Common myeloid progenitor, CD34-positive (primary cell): ENCODE measurements at regions not wholly inside any gene's neighbourhood (a gene's known extent, or its start where the extent isn't known, plus 50 kb on each side); places are given as distances from the start of the nearest gene placed in this dataset.

Source experiments
- CTCF ChIA-PET: fragments of 350-600 bp; sonication (Branson Sonifier 250); formaldehyde crosslinking; loops from one replicate; lab custom pipeline; 2021; ENCODE audit warnings: antibody characterized with exemption; lab: Charles Lee
- POLR2A ChIA-PET: fragments of 350-600 bp; sonication (Branson Sonifier 250); formaldehyde crosslinking; loops from one replicate; lab custom pipeline; 2021; ENCODE audit warnings: antibody characterized with exemption; lab: Charles Lee
- DNase-seq, 3 donors: peaks; one replicate each; pipeline versions ENCODE4 v3.0.0 to v3.0.0-alpha.2; 2013
- H3K27ac ChIP-seq, 2 experiments: 1 replicate in 1 of 2; 2 replicates in 1 of 2; pipeline ENCODE4 v1.7.0; 2013; ENCODE audit warnings: inconsistent platforms in 2 of 2, low read length in 2 of 2, mild to moderate bottlenecking in 2 of 2, low read depth in 1 of 2, moderate library complexity in 1 of 2; ENCODE audit not compliant: severe bottlenecking in 2 of 2, insufficient read depth in 1 of 2, poor library complexity in 1 of 2
- H3K27me3 ChIP-seq, 5 experiments: replicated peaks in 2 of 5; 1 replicate in 3 of 5; 2 replicates in 2 of 5; pipeline versions ENCODE4 v1.6.1 to v1.7.0; 2013; ENCODE audit warnings: low read length in 4 of 5, mild to moderate bottlenecking in 2 of 5, moderate library complexity in 2 of 5, inconsistent platforms in 1 of 5; ENCODE audit not compliant: insufficient read depth in 5 of 5, control insufficient read depth in 4 of 5
- H3K36me3 ChIP-seq, 4 experiments: 1 replicate in 2 of 4; 2 replicates in 2 of 4; pipeline versions ENCODE4 v1.6.1 to v1.7.0; 2013; ENCODE audit warnings: low read length in 3 of 4, control low read depth in 1 of 4, mild to moderate bottlenecking in 1 of 4; ENCODE audit not compliant: control insufficient read depth in 4 of 4, insufficient read depth in 4 of 4
- H3K4me1 ChIP-seq, 4 experiments: 1 replicate in 3 of 4; 2 replicates in 1 of 4; pipeline versions ENCODE4 v1.6.1 to v1.7.1; 2013; ENCODE audit warnings: low read length in 3 of 4, mild to moderate bottlenecking in 3 of 4, control low read depth in 1 of 4, inconsistent platforms in 1 of 4, moderate library complexity in 1 of 4; ENCODE audit not compliant: control insufficient read depth in 4 of 4, insufficient read depth in 4 of 4; ENCODE audit errors: control extremely low read depth in 1 of 4
- H3K4me3 ChIP-seq, 7 experiments: 1 replicate in 4 of 7; 2 replicates in 3 of 7; pipeline versions ENCODE4 v1.5.1 to v1.7.0; 2013; ENCODE audit warnings: mild to moderate bottlenecking in 7 of 7, low read length in 6 of 7, moderate library complexity in 6 of 7, inconsistent platforms in 2 of 7, low read depth in 2 of 7, control low read depth in 1 of 7; ENCODE audit not compliant: insufficient read depth in 4 of 7, control insufficient read depth in 1 of 7; ENCODE audit errors: extremely low read depth in 1 of 7
- H3K9me3 ChIP-seq, 5 experiments: 1 replicate in 4 of 5; 2 replicates in 1 of 5; pipeline versions ENCODE4 v1.6.1 to v1.7.1; 2013; ENCODE audit warnings: low read length in 4 of 5, mild to moderate bottlenecking in 2 of 5, inconsistent platforms in 1 of 5, low read depth in 1 of 5, moderate library complexity in 1 of 5; ENCODE audit not compliant: control insufficient read depth in 4 of 5, insufficient read depth in 2 of 5; ENCODE audit errors: control extremely low read depth in 1 of 5
- WGBS: methylation state at CpG from one replicate; pipeline ENCODE4 v1.1.5; 2013; ENCODE audit not compliant: insufficient coverage; 5-methylcytosine and 5-hydroxymethylcytosine counted together

DNA sequence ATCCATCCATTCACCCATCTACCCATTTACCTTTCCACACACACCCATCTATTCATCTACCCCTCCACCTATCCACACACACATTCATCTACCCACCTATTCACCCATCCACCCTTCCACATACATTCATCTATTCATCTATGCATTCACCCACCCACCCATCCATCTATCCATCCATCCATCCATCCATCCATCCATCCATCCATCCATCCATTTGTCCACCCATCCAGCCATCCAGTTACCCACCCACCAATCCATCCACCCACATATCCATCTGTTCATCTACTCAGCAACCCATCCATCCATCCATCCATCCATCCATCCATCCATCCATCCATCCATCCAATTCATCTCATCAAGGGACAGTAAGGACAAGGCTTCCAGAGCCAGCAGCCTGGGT, 74.0 kb downstream of the INHBB start:
- H3K4me3 ChIP-seq = no peak overlapping the region
- H3K4me1 ChIP-seq = no peaks in the 10 kb centered on the region
- peaks cover 0 to 39% (median 13%) of the 10 kb centered on the region in 5 experiments for H3K27me3 ChIP-seq
- ChIA-PET POLR2A (no interaction called here), CTCF (no interaction called here)
- H3K36me3 ChIP-seq = no peaks in the 10 kb centered on the region
- no peaks in the 10 kb centered on the region for H3K9me3 ChIP-seq
- H3K27ac ChIP-seq = no peak overlapping the region
- no peak for DNase-seq

DNA sequence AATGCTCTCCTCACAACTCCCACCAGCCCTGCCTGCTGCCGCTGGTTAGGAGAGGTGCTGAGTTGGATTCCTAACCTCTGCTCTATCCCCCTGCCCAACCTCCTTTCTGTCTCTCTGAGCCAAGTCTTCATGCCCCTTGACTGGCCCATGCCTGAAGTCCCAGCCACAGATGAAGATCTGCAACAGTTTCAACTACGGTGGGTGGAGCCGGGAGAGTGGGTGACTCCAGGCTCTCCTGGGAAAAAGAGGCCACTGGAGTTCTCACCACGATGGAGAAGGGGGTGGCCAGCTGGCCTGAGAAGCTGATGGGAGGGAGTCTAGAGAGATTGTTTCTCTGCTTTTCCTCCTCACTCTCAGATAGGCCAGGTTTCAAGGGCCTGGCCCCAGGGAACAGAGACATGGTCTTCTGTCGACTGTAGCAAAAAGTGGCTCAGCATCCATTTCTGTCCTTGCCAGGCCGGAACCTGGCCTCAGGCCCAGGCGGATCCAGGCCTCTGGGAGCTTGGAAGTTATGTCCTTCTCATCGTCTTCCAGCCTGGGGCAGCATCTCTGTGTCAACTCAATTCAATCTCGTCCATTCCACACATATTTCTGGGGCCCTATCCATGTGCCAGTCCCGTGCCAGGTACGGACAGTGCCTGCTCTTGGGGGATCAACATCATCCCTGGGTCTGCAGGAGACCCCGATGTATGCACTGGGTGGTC, 75.3 kb downstream of the INHBB start:
- no peak for DNase-seq
- CTCF ChIA-PET = no interaction called here
- H3K4me3 ChIP-seq = no peak overlapping the region
- no peaks in the 10 kb centered on the region for H3K4me1 ChIP-seq
- H3K36me3 ChIP-seq = no peaks in the 10 kb centered on the region
- H3K27me3 ChIP-seq = peaks cover 0 to 46% (median 11%) of the 10 kb centered on the region in 5 experiments
- no peaks in the 10 kb centered on the region for H3K9me3 ChIP-seq
- WGBS = 90% methylated on average over 10 of the region's 12 CpGs
- POLR2A ChIA-PET = no interaction called here
- H3K27ac ChIP-seq = no peak overlapping the region

DNA sequence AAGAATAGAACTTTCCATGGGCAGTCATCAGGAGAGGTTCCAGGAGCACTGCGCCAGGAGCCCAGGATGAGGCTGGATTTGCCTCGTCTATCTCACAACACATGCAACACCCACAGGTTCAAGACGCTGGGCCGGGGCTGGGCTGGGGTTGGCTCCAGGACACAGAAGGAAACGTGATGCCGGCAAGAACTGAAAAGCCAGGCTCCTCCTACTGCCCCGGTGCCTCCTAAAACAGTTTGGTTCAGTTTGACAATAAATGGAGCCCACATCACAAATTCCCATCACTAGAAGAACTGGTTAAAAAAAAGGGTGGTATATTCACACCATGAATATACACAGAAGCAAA, 75.9 kb downstream of the INHBB start:
- DNase-seq = no peak
- WGBS = 77% methylated on average over 6 of the region's 7 CpGs
- Histone ChIP-seq H3K4me3 (no peak overlapping the region), H3K36me3 (no peaks in the 10 kb centered on the region), H3K9me3 (no peaks in the 10 kb centered on the region), H3K27me3 (peaks cover 0 to 49% (median 11%) of the 10 kb centered on the region in 5 experiments), H3K27ac (no peak overlapping the region), H3K4me1 (no peaks in the 10 kb centered on the region)
- ChIA-PET CTCF (no interaction called here), POLR2A (no interaction called here)

DNA sequence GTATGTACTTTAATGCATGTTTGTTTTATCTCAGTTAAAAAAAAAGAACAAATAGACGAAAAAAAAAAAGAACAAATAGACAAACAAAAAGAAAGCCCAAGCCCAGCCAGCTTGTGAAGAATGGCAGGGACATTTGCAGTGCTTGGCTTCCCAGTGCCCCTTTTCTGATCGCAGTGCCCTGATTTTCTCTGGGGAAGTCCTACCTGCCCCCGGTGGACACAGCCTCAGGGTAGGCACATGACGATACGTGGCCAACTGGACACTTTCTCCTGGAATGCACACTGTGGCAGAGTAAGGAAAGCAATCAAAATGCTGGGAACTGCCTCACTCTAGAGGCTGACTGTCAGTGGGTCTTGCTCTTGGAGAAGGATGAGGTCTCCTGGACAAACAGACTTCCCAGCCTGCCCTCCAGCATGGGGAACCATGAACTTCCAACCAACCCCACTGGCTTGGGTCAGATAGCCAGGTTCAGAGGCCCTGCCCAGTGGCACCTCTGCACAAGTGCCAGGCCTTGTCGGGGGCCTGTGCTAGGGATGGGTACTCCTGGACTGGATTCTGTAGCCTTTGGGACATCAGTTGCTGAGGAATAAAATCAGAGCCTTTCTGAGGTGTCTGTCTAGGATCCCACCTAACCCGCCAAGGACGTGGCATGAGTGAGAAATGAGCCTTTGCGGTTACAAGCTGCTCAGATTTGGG, 76.7 kb downstream of the INHBB start:
- DNase-seq = no peak
- peaks cover 2 to 56% (median 11%) of the 10 kb centered on the region in 5 experiments for H3K27me3 ChIP-seq
- no peaks in the 10 kb centered on the region for H3K4me1 ChIP-seq
- no peak overlapping the region for H3K27ac ChIP-seq
- H3K36me3 ChIP-seq = no peaks in the 10 kb centered on the region
- CTCF ChIA-PET = no interaction called here
- H3K9me3 ChIP-seq = no peaks in the 10 kb centered on the region
- no peak overlapping the region for H3K4me3 ChIP-seq
- 93% methylated on average over 8 of the region's 9 CpGs for WGBS
- POLR2A ChIA-PET = no interaction called here

DNA sequence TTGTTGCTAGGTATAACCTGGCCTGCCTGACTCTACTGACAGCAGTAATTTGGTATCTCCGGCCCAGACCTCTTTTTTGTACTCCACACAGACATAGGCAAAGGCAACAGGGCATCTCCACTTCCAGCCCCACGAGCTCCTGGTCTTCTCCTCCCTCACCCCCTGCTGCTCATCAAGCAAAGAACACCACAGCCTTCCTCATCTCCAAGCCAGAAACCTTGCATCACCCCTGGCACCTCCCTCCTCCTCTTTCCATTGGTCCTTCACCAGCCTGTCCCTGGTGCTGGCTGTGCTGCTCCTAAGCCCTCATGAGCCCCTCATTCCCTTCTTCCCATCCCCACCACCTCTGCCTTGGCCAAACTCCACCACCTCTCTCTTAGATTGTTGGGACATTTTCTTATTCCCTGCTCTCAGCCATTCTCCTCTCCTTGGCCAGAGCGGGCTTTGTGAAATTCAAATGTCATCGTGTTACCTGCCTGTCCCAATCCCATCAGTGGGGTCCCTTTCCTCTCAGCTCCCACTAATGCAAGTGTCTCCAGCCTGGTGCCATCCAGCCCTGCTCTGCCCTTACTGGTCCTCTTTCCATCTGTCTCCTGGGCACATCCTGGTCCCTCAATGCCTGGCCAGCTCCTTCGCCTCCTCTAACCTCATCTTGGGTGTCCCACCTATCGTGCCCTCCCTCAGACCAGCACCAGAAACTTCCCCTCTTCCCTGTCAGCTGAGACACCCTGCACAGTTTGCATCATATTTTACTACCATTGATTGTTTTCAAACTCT, 77.4 kb downstream of the INHBB start:
- no peak overlapping the region for H3K27ac ChIP-seq
- no peak for DNase-seq
- no peak overlapping the region for H3K4me3 ChIP-seq
- no peaks in the 10 kb centered on the region for H3K4me1 ChIP-seq
- peaks cover 2 to 54% (median 11%) of the 10 kb centered on the region in 5 experiments for H3K27me3 ChIP-seq
- 87% methylated on average over 6 of the region's 6 CpGs for WGBS
- ChIA-PET CTCF (interaction anchor here (0.9 kb wide), 1 partner anchor 90 kb away, joined by 3 read pairs; no protein-coding TSS in a partner anchor), POLR2A (no interaction called here)
- no peaks in the 10 kb centered on the region for H3K9me3 ChIP-seq
- H3K36me3 ChIP-seq = no peaks in the 10 kb centered on the region

DNA sequence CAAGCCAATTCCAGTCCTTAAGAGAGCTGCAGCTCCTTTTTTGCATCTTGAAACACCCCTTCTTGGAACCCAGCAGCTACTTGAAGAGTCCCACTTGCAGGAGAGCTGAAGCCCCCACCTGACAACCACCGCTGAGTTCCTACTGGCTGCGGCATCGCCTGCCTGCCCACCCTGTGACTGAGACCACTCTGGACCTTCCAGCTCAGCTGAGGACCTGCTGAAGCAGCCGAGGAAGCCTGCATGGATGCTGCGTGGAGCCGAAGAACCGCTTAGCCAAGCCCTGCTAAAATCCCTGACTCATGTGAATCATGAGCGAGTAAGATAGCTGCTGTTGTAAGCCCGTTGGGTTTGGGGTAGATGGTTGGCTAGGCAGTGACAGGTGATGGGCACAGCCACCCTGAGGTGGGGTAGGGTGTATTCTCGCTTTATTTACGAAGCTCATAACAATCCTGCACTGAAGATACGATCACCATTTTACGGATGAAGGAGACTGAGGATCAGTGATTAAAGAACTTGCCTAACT, 78.4 kb downstream of the INHBB start:
- Histone ChIP-seq H3K27ac (no peak overlapping the region), H3K9me3 (no peaks in the 10 kb centered on the region), H3K27me3 (peaks cover 2 to 45% (median 11%) of the 10 kb centered on the region in 5 experiments), H3K36me3 (no peaks in the 10 kb centered on the region), H3K4me3 (no peak overlapping the region), H3K4me1 (no peaks in the 10 kb centered on the region)
- ChIA-PET CTCF (interaction anchor here (0.5 to 0.9 kb wide), 2 partner anchors 10 to 89 kb away, joined by 3 read pairs; no protein-coding TSS in a partner anchor), POLR2A (no interaction called here)
- no peak for DNase-seq
- WGBS = 88% methylated on average over 11 of the region's 13 CpGs
